ENCODE measurements at regions not wholly inside any gene's neighbourhood (a gene's known extent, or its start where the extent isn't known, plus 50 kb on each side); places are given as distances from the start of the nearest gene placed in this dataset.

- no peak overlapping the region for H3K4me2 ChIP-seq (ENCODE audit: low read length)
- H3K79me2 ChIP-seq (ENCODE audit: insufficient read depth, low read depth, low read length): no peaks in the 10 kb centered on the region
- H3K4me1 ChIP-seq (ENCODE audit: insufficient read depth, low read length, poor library complexity, severe bottlenecking): no peaks in the 10 kb centered on the region
- H4K20me1 ChIP-seq (ENCODE audit: insufficient read depth, low read length): no peaks in the 10 kb centered on the region
- no peak overlapping the region for H2AFZ ChIP-seq (ENCODE audit: low read length)
- no TSS peak for BruUV-seq (replicated peaks)
- no peak for TF ChIP-seq EZH2phosphoT487 (IDR thresholded peaks at IDR 0.05; ENCODE audit: borderline replicate concordance, low read depth, low read length)
- TF ChIP-seq CTCF (conservative IDR thresholded peaks at IDR 0.05; ENCODE audit: low read length): no peak
- H3K27ac ChIP-seq (ENCODE audit: low read depth, low read length, poor library complexity, severe bottlenecking): no peak overlapping the region
- POLR2A ChIA-PET: interaction anchor here (0.7 to 1.1 kb wide), 3 partner anchors 27 to 1613 kb away, joined by 3 to 5 read pairs (median 4); partner anchors contain the start of gene PPM1J
- intact Hi-C loops (cut with micrococcal nuclease; ENCODE audit: unreplicated experiment): no loop called here
- no peaks in the 10 kb centered on the region for H3K9me3 ChIP-seq (ENCODE audit: low read length)
- DNase-seq (ENCODE audit: low spot score): no peak
- no peaks in the 10 kb centered on the region for H3K36me3 ChIP-seq (ENCODE audit: insufficient read depth, low read length)
- H3K4me3 ChIP-seq (ENCODE audit: low read depth, low read length, poor library complexity, severe bottlenecking): no peak overlapping the region
- CTCF ChIA-PET (ENCODE audit: unreplicated experiment): no interaction called here
- H3K9me2 ChIP-seq (ENCODE audit: insufficient read depth, low read length): no peaks in the 10 kb centered on the region
These were observed 82.1 kb upstream of the PPM1J start for GRCh38 chr1:112797224-112797623.

GRCh38 chr1:112794654-112795239 is 79.6 kb upstream of the PPM1J start:
- no peaks in the 10 kb centered on the region for H3K36me3 ChIP-seq (ENCODE audit: insufficient read depth, low read length)
- CTCF ChIA-PET (ENCODE audit: unreplicated experiment): no interaction called here
- H3K27ac ChIP-seq (ENCODE audit: low read depth, low read length, poor library complexity, severe bottlenecking): no peak overlapping the region
- POLR2A ChIA-PET: interaction anchor here (0.7 kb wide), 1 partner anchor 14 kb away, joined by 7 read pairs; no protein-coding TSS in a partner anchor
- no peaks in the 10 kb centered on the region for H3K9me2 ChIP-seq (ENCODE audit: insufficient read depth, low read length)
- H3K4me2 ChIP-seq (ENCODE audit: low read length): no peak overlapping the region
- H4K20me1 ChIP-seq (ENCODE audit: insufficient read depth, low read length): no peaks in the 10 kb centered on the region
- H2AFZ ChIP-seq (ENCODE audit: low read length): no peak overlapping the region
- H3K79me2 ChIP-seq (ENCODE audit: insufficient read depth, low read depth, low read length): no peaks in the 10 kb centered on the region
- H3K4me3 ChIP-seq (ENCODE audit: low read depth, low read length, poor library complexity, severe bottlenecking): no peak overlapping the region
- H3K9me3 ChIP-seq (ENCODE audit: low read length): no peaks in the 10 kb centered on the region
- TF ChIP-seq CTCF (conservative IDR thresholded peaks at IDR 0.05; ENCODE audit: low read length) (no peak), EZH2phosphoT487 (IDR thresholded peaks at IDR 0.05; ENCODE audit: borderline replicate concordance, low read depth, low read length) (no peak)
- DNase-seq (ENCODE audit: low spot score): no peak
- intact Hi-C loops (cut with micrococcal nuclease; ENCODE audit: unreplicated experiment): no loop called here
- H3K4me1 ChIP-seq (ENCODE audit: insufficient read depth, low read length, poor library complexity, severe bottlenecking): no peaks in the 10 kb centered on the region
- BruUV-seq (replicated peaks): no TSS peak

- H4K20me1 ChIP-seq (ENCODE audit: insufficient read depth, low read length): no peaks in the 10 kb centered on the region
- H3K9me2 ChIP-seq (ENCODE audit: insufficient read depth, low read length): no peaks in the 10 kb centered on the region
- no peaks in the 10 kb centered on the region for H3K79me2 ChIP-seq (ENCODE audit: insufficient read depth, low read depth, low read length)
- intact Hi-C loops (cut with micrococcal nuclease; ENCODE audit: unreplicated experiment): no loop called here
- no peaks in the 10 kb centered on the region for H3K36me3 ChIP-seq (ENCODE audit: insufficient read depth, low read length)
- H3K4me2 ChIP-seq (ENCODE audit: low read length): no peak overlapping the region
- DNase-seq (ENCODE audit: low spot score): no peak
- H3K4me1 ChIP-seq (ENCODE audit: insufficient read depth, low read length, poor library complexity, severe bottlenecking): no peaks in the 10 kb centered on the region
- no peaks in the 10 kb centered on the region for H3K9me3 ChIP-seq (ENCODE audit: low read length)
- ChIA-PET CTCF (ENCODE audit: unreplicated experiment) (no interaction called here), POLR2A (no interaction called here)
- BruUV-seq (replicated peaks): no TSS peak
- H3K4me3 ChIP-seq (ENCODE audit: low read depth, low read length, poor library complexity, severe bottlenecking): no peak overlapping the region
- no peak overlapping the region for H2AFZ ChIP-seq (ENCODE audit: low read length)
- no peak overlapping the region for H3K27ac ChIP-seq (ENCODE audit: low read depth, low read length, poor library complexity, severe bottlenecking)
- no peak for TF ChIP-seq CTCF (conservative IDR thresholded peaks at IDR 0.05; ENCODE audit: low read length)
- no peak for TF ChIP-seq EZH2phosphoT487 (IDR thresholded peaks at IDR 0.05; ENCODE audit: borderline replicate concordance, low read depth, low read length)
These were observed 78.8 kb upstream of the PPM1J start for GRCh38 chr1:112793631-112794565.
